ENCODE measurements at regions not wholly inside any gene's neighbourhood (a gene's known extent, or its start where the extent isn't known, plus 50 kb on each side); places are given as distances from the start of the nearest gene placed in this dataset.

DNA sequence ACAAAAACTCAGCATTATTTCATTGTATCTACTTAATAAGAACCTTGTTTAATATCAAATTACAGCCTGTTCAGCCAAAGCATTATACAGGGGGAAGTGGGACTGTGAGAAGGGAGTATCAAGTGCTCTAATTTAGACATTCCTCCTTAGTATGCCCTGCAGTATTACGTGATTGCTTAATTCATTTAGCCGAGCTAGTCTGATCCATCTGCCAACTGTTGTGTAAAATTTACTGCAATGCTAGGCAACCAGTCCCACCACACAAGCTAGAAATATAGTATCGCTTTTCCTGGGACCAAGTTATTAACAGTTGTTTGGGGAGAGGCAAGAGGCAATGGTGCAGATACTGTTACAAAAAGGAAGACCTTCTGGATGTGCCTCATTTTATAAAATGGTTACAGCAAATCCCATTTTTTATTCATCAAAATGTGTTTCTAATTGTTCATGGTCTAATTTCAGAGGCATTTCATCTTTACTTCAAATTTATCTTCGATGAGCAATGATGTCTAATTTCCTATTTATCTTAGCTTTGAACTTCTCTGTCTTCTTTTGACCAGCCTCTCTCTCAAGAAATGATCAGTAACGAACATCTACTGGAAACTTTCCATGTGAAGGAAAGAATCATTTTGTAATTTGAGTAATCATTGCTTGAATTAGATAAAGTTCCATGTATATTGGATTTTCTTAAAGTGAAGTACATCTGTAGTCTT, 283.3 kb downstream of the DUSP10 start:
- TF ChIP-seq, protein P1, sequence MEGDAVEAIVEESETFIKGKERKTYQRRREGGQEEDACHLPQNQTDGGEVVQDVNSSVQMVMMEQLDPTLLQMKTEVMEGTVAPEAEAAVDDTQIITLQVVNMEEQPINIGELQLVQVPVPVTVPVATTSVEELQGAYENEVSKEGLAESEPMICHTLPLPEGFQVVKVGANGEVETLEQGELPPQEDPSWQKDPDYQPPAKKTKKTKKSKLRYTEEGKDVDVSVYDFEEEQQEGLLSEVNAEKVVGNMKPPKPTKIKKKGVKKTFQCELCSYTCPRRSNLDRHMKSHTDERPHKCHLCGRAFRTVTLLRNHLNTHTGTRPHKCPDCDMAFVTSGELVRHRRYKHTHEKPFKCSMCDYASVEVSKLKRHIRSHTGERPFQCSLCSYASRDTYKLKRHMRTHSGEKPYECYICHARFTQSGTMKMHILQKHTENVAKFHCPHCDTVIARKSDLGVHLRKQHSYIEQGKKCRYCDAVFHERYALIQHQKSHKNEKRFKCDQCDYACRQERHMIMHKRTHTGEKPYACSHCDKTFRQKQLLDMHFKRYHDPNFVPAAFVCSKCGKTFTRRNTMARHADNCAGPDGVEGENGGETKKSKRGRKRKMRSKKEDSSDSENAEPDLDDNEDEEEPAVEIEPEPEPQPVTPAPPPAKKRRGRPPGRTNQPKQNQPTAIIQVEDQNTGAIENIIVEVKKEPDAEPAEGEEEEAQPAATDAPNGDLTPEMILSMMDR (conservative IDR thresholded peaks at IDR 0.05), result no peak
- no peak for TF ChIP-seq ZFX (IDR thresholded peaks at IDR 0.05)
